ENCODE measurements at regions not wholly inside any gene's neighbourhood (a gene's known extent, or its start where the extent isn't known, plus 50 kb on each side); places are given as distances from the start of the nearest gene placed in this dataset.
A peak's percentile ranks its signal among the peaks of the same experiment; 100 is the strongest.

GRCh38 chr10:76675561-76675950 lies 962.1 kb downstream of the KCNMA1 start:
- no peak overlapping the region for H3K4me2 ChIP-seq (ENCODE audit: low read depth, low read length, poor library complexity, severe bottlenecking)
- no peak overlapping the region for H3K9ac ChIP-seq (ENCODE audit: low read depth, low read length, poor library complexity, severe bottlenecking)
- no peaks in the 10 kb centered on the region for H3K9me2 ChIP-seq (replicated peaks; ENCODE audit: low read depth, low read length)
- no peaks in the 10 kb centered on the region for H3K9me3 ChIP-seq (ENCODE audit: insufficient read depth, low read depth, low read length)
- TF ChIP-seq EZH2phosphoT487 (IDR thresholded peaks at IDR 0.05; ENCODE audit: borderline replicate concordance): no peak
- no peaks in the 10 kb centered on the region for H4K20me1 ChIP-seq (ENCODE audit: insufficient read depth, low read length, poor library complexity, severe bottlenecking)
- H3F3A ChIP-seq (ENCODE audit: low read depth): no peaks in the 10 kb centered on the region
- H3K4me1 ChIP-seq (ENCODE audit: insufficient read depth, low read length, poor library complexity, severe bottlenecking): peaks cover 12% of the 10 kb centered on the region
- no peaks in the 10 kb centered on the region for H3K36me3 ChIP-seq (ENCODE audit: insufficient read depth, low read length)
- no peaks in the 10 kb centered on the region for H3K79me2 ChIP-seq (ENCODE audit: insufficient read depth, low read length)
- H3K27me3 ChIP-seq (ENCODE audit: insufficient read depth, low read length, poor library complexity, severe bottlenecking): no peaks in the 10 kb centered on the region
- H2AFZ ChIP-seq (ENCODE audit: low read length): no peak overlapping the region
- no peak overlapping the region for H3K4me3 ChIP-seq (ENCODE audit: low read length, poor library complexity, severe bottlenecking)

GRCh38 chr10:76667408-76668370 lies 969.9 kb downstream of the KCNMA1 start:
- Histone ChIP-seq H4K20me1 (ENCODE audit: insufficient read depth, low read length, poor library complexity, severe bottlenecking) (no peaks in the 10 kb centered on the region), H2AFZ (ENCODE audit: low read length) (peak overlapping the region; percentile 58), H3K4me2 (ENCODE audit: low read depth, low read length, poor library complexity, severe bottlenecking) (no peak overlapping the region), H3K27me3 (ENCODE audit: insufficient read depth, low read length, poor library complexity, severe bottlenecking) (no peaks in the 10 kb centered on the region), H3K9ac (ENCODE audit: low read depth, low read length, poor library complexity, severe bottlenecking) (no peak overlapping the region), H3K9me3 (ENCODE audit: insufficient read depth, low read depth, low read length) (no peaks in the 10 kb centered on the region), H3K36me3 (ENCODE audit: insufficient read depth, low read length) (no peaks in the 10 kb centered on the region), H3F3A (ENCODE audit: low read depth) (no peaks in the 10 kb centered on the region; the same call in 1 of the 2 replicates), H3K9me2 (replicated peaks; ENCODE audit: low read depth, low read length) (no peaks in the 10 kb centered on the region), H3K79me2 (ENCODE audit: insufficient read depth, low read length) (no peaks in the 10 kb centered on the region), H3K4me1 (ENCODE audit: insufficient read depth, low read length, poor library complexity, severe bottlenecking) (peaks cover 28% of the 10 kb centered on the region), H3K4me3 (ENCODE audit: low read length, poor library complexity, severe bottlenecking) (no peak overlapping the region)
- TF ChIP-seq CTCF (conservative IDR thresholded peaks at IDR 0.05; ENCODE audit: low read length) (no peak), EZH2phosphoT487 (IDR thresholded peaks at IDR 0.05; ENCODE audit: borderline replicate concordance) (no peak)

- Histone ChIP-seq H4K20me1 (ENCODE audit: insufficient read depth, low read length, poor library complexity, severe bottlenecking) (no peaks in the 10 kb centered on the region), H3K4me2 (ENCODE audit: low read depth, low read length, poor library complexity, severe bottlenecking) (no peak overlapping the region), H3K27me3 (ENCODE audit: insufficient read depth, low read length, poor library complexity, severe bottlenecking) (no peaks in the 10 kb centered on the region), H3K9me2 (replicated peaks; ENCODE audit: low read depth, low read length) (no peaks in the 10 kb centered on the region), H3K4me1 (ENCODE audit: insufficient read depth, low read length, poor library complexity, severe bottlenecking) (peaks cover 28% of the 10 kb centered on the region), H3K9ac (ENCODE audit: low read depth, low read length, poor library complexity, severe bottlenecking) (no peak overlapping the region), H3F3A (ENCODE audit: low read depth) (no peaks in the 10 kb centered on the region; the same call in 1 of the 2 replicates), H3K36me3 (ENCODE audit: insufficient read depth, low read length) (no peaks in the 10 kb centered on the region), H3K79me2 (ENCODE audit: insufficient read depth, low read length) (no peaks in the 10 kb centered on the region), H2AFZ (ENCODE audit: low read length) (peak overlapping the region; percentile 58), H3K4me3 (ENCODE audit: low read length, poor library complexity, severe bottlenecking) (no peak overlapping the region), H3K9me3 (ENCODE audit: insufficient read depth, low read depth, low read length) (no peaks in the 10 kb centered on the region)
- TF ChIP-seq CTCF (conservative IDR thresholded peaks at IDR 0.05; ENCODE audit: low read length): no peak
- no peak for TF ChIP-seq EZH2phosphoT487 (IDR thresholded peaks at IDR 0.05; ENCODE audit: borderline replicate concordance)
Observed at GRCh38 chr10:76666891-76667290, 970.7 kb downstream of the KCNMA1 start.

Measured in Loucy (cell line).